Panc1 (cell line): ENCODE measurements at regions not wholly inside any gene's neighbourhood (a gene's known extent, or its start where the extent isn't known, plus 50 kb on each side); places are given as distances from the start of the nearest gene placed in this dataset.

Source experiments
- ATAC-seq: fragments of 200-7000 bp; cut with Tn5 transposase; 2 replicates; pipeline ENCODE4 v1.9.1; 2020; ENCODE audit warnings: mild to moderate bottlenecking, moderate library complexity
- BruUV-seq: library from RNA; stranded (reverse); fragments of 400-500 nt; replicated peaks from 2 replicates; lab custom pipeline; 2021; lab: Mats Ljungman, UMichigan
- CTCF ChIA-PET: fragments of 300-600 bp; sonication (Branson Sonifier 250); formaldehyde crosslinking; loops from one replicate; lab custom pipeline; 2022; ENCODE audit warnings: antibody characterized with exemption; lab: Charles Lee
- POLR2A ChIA-PET: fragments of 300-600 bp; sonication (Branson Sonifier 250); formaldehyde crosslinking; loops from one replicate; lab custom pipeline; 2022; ENCODE audit warnings: antibody characterized with exemption; lab: Charles Lee
- DNase-seq: peaks from one replicate; pipeline ENCODE4 v3.0.0-alpha.2; 2010; ENCODE audit warnings: low read depth, low spot score
- H3K27ac ChIP-seq: 2 replicates; pipeline ENCODE4 v1.5.1; 2011; ENCODE audit warnings: mild to moderate bottlenecking, low read length, inconsistent platforms
- H3K27me3 ChIP-seq: fragments of 200-500 bp; sonication (Bioruptor generic); 2 replicates; pipeline ENCODE4 v1.6.0; 2014; ENCODE audit warnings: low read length, inconsistent platforms; ENCODE audit not compliant: control insufficient read depth, insufficient read depth
- H3K36me3 ChIP-seq: fragments of 200-500 bp; sonication (Bioruptor generic); 2 replicates; pipeline ENCODE4 v1.5.1; 2014; ENCODE audit warnings: inconsistent platforms, mild to moderate bottlenecking, low read length, moderate library complexity; ENCODE audit not compliant: control insufficient read depth, insufficient read depth
- H3K4me1 ChIP-seq: 2 replicates; pipeline ENCODE4 v1.5.1; 2011; ENCODE audit warnings: inconsistent platforms, mild to moderate bottlenecking, low read length, moderate library complexity; ENCODE audit not compliant: control insufficient read depth, insufficient read depth
- H3K4me3 ChIP-seq, 2 experiments: 2 replicates each; pipeline ENCODE4 v1.5.1; 2011 to 2012; ENCODE audit warnings: low read depth in 2 of 2, low read length in 2 of 2, mild to moderate bottlenecking in 2 of 2, inconsistent platforms in 1 of 2, moderate library complexity in 1 of 2
- H3K9me3 ChIP-seq: fragments of 200-500 bp; sonication (Bioruptor generic); 2 replicates; pipeline ENCODE4 v1.5.1; 2014; ENCODE audit warnings: low read depth, mild to moderate bottlenecking, inconsistent platforms, low read length, moderate library complexity; ENCODE audit not compliant: control insufficient read depth, insufficient read depth
- POLR2AphosphoS5 ChIP-seq: IDR thresholded peaks from 2 replicates; pipeline ENCODE4 v1.6.1; 2012; ENCODE audit warnings: mild to moderate bottlenecking, low read depth, low read length, moderate library complexity
- REST ChIP-seq, 2 experiments: IDR thresholded peaks; 2 replicates each; pipeline ENCODE4 v1.6.1; 2011 to 2012; ENCODE audit warnings: low read depth in 2 of 2, control low read depth in 1 of 2, low read length in 1 of 2, mild to moderate bottlenecking in 1 of 2, moderate library complexity in 1 of 2; ENCODE audit not compliant: insufficient read depth in 1 of 2
- SIN3A ChIP-seq: IDR thresholded peaks from 2 replicates; pipeline ENCODE4 v1.6.1; 2012; ENCODE audit warnings: low read depth, mild to moderate bottlenecking, low read length, moderate library complexity, borderline replicate concordance; ENCODE audit not compliant: insufficient read depth
- TCF7L2 ChIP-seq: IDR thresholded peaks from 2 replicates; pipeline ENCODE4 v1.6.1; 2011; ENCODE audit warnings: mild to moderate bottlenecking, low read depth, low read length, inconsistent platforms
- in situ Hi-C: cut with HindIII; loops from 2 replicates; pipeline ENCODE4 v1.10.0; 2016; ENCODE audit warnings: low sequenced_read_pairs, low pct_unique_long_range_greater_than_20kb
- intact Hi-C: fragments of 100-400 bp; cut with micrococcal nuclease; formaldehyde crosslinking; loops from one replicate; pipeline ENCODE4 v1.10.0; 2022; ENCODE audit not compliant: unreplicated experiment
- TF ChIP-seq, protein P1 (sequence below): fragments of 450-650 bp; IDR thresholded peaks from 2 replicates; pipeline ENCODE4 v1.5.1; 2017; ENCODE audit warnings: mild to moderate bottlenecking

GRCh38 chr5:13331585-13331984, 612.9 kb downstream of the DNAH5 start:
- no peaks in the 10 kb centered on the region for H3K27me3 ChIP-seq
- ChIA-PET POLR2A (no interaction called here), CTCF (no interaction called here)
- H3K9me3 ChIP-seq: no peaks in the 10 kb centered on the region
- no peak for ATAC-seq
- in situ Hi-C loops: no loop called here
- no TSS peak for BruUV-seq
- no peaks in the 10 kb centered on the region for H3K36me3 ChIP-seq
- no peak for DNase-seq
- intact Hi-C loops: no loop called here
- H3K27ac ChIP-seq: no peak overlapping the region
- no peak overlapping the region for H3K4me3 ChIP-seq
- TF ChIP-seq TCF7L2 (no peak), REST (IDR thresholded peaks at IDR 0.05; ENCODE audit: insufficient read depth in 1 of 2, low read depth in 2 of 2, low read length in 1 of 2) (no peak), POLR2AphosphoS5 (no peak), SIN3A (no peak)
- TF ChIP-seq, protein P1, sequence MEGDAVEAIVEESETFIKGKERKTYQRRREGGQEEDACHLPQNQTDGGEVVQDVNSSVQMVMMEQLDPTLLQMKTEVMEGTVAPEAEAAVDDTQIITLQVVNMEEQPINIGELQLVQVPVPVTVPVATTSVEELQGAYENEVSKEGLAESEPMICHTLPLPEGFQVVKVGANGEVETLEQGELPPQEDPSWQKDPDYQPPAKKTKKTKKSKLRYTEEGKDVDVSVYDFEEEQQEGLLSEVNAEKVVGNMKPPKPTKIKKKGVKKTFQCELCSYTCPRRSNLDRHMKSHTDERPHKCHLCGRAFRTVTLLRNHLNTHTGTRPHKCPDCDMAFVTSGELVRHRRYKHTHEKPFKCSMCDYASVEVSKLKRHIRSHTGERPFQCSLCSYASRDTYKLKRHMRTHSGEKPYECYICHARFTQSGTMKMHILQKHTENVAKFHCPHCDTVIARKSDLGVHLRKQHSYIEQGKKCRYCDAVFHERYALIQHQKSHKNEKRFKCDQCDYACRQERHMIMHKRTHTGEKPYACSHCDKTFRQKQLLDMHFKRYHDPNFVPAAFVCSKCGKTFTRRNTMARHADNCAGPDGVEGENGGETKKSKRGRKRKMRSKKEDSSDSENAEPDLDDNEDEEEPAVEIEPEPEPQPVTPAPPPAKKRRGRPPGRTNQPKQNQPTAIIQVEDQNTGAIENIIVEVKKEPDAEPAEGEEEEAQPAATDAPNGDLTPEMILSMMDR: no peak
- H3K4me1 ChIP-seq: no peaks in the 10 kb centered on the region

DNA sequence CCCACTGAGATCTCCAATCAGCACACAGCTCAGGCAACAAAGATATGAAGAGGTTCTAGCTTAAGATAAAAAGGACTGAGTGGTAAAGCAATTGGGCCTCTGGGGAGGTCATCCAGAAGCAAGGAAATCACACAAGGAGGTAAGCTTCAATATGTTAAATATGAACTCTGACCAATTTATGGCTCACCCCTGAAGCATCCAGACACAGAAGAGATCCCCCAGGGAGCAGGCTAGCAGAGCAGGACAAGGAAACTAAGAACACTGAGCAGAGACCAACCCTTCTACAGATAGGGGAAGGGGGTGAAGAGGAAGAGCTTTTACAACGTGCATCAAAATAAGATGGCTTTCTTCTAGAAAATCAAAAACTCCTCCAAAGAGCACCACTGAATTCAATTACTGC, 616.2 kb downstream of the DNAH5 start:
- POLR2A ChIA-PET: interaction anchor here (0.5 kb wide), 1 partner anchor 770 kb away, joined by 3 read pairs; no protein-coding TSS in a partner anchor
- H3K27ac ChIP-seq: no peak overlapping the region
- ATAC-seq: no peak
- H3K27me3 ChIP-seq: no peaks in the 10 kb centered on the region
- no peaks in the 10 kb centered on the region for H3K9me3 ChIP-seq
- CTCF ChIA-PET: interaction anchor here (0.6 kb wide), 1 partner anchor 51 kb away, joined by 3 read pairs; no protein-coding TSS in a partner anchor
- no peak overlapping the region for H3K4me3 ChIP-seq
- no peaks in the 10 kb centered on the region for H3K4me1 ChIP-seq
- no peak for DNase-seq
- no peak for TF ChIP-seq SIN3A
- in situ Hi-C loops (no loop called here), intact Hi-C loops (no loop called here)
- no TSS peak for BruUV-seq
- H3K36me3 ChIP-seq: no peaks in the 10 kb centered on the region

DNA sequence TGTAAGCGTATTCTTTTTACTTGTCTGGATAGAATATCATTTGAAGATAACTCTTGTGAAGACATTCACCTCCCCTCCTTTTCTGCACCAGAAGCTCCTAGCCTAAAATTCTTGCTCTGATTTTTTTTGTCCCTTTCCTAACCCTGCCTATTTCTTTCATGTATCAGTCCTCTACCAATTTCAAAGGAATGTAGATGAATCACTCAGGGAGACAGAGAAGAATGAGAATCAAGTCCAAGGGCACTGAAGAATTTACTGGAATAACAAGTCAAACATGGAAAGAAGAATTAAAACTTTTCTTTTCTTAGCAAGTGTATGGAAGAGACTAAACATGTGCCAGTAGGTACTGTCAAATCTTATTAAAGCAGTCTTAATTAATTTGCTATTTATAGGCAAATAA, 618.7 kb downstream of the DNAH5 start:
- BruUV-seq: no TSS peak
- Histone ChIP-seq H3K36me3 (no peaks in the 10 kb centered on the region), H3K4me3 (no peak overlapping the region), H3K9me3 (no peaks in the 10 kb centered on the region), H3K27ac (no peak overlapping the region), H3K27me3 (no peaks in the 10 kb centered on the region), H3K4me1 (no peaks in the 10 kb centered on the region)
- no peak for DNase-seq
- ChIA-PET POLR2A (no interaction called here), CTCF (no interaction called here)
- in situ Hi-C loops (no loop called here), intact Hi-C loops (no loop called here)
- TF ChIP-seq POLR2AphosphoS5: no peak
- no peak for TF ChIP-seq SIN3A
- TF ChIP-seq, protein P1: no peak
- TF ChIP-seq REST (IDR thresholded peaks at IDR 0.05; ENCODE audit: insufficient read depth in 1 of 2, low read depth in 2 of 2, low read length in 1 of 2): no peak
- TF ChIP-seq TCF7L2: no peak
- no peak for ATAC-seq
